ENCODE measurements at regions not wholly inside any gene's neighbourhood (a gene's known extent, or its start where the extent isn't known, plus 50 kb on each side); places are given as distances from the start of the nearest gene placed in this dataset.
A peak's percentile ranks its signal among the peaks of the same experiment; 100 is the strongest.

DNA sequence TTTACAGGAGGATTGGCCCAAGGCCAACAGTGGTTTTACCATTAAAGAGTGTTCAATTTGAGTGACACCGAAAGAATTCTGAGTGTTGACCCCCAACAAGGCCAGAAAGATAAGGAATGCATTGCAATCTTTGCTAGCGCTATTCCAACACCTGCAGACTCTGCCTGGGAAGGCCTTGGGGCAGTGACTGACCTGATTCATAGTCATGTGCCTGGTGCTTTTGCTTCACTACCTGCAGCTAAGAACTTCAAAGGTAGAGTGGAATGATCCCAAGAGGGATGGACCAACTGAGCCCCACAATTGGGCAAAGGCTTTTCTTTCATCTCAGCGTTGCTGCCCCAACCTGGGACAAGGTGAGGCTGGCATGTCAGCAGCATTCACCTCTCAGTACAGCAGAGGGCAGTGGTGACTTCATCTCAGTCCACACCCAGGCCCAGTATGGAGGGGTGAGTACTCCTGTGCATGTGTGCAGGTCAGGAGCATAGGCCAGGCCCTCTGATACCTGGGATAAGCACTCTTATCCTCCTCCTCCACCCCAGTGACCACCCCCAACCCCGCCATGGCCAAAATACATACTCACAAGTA is 149.6 kb upstream of the GNAO1 start:
- WGBS (ENCODE audit: insufficient coverage), result 72% methylated on average over 4 of the region's 4 CpGs

DNA sequence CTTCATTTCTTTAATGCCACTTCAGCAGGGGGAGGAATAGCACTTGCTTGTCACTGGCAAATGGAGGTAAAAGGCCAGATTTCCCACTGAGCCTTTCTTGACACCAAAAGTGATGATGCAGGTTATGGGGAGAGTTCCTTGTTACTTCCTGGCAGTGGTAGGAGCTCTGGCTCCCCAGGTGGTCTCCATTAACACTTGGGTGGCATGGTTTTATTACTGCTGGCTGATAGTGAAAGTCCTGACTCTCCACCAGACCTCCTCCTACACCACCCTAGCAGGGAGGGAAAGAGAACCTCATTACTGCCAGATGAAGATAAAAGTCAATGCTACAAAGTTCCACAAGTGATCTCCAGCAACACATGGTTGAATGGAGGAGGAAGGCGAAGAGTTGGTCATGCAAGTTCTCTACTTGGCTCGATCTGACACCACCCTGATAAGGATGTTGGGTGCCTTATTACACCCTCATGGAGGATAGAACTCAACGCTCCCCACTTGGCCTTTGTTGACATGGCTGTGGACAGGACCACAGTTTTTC is 152.7 kb upstream of the GNAO1 start:
- Histone ChIP-seq H3K27ac (ENCODE audit: low read depth, low read length) (no peak overlapping the region), H3K36me3 (ENCODE audit: control insufficient read depth, insufficient read depth, low read length) (no peaks in the 10 kb centered on the region), H3K4me1 (ENCODE audit: control insufficient read depth, insufficient read depth, low read length) (no peaks in the 10 kb centered on the region), H3K4me3 (ENCODE audit: low read depth, low read length) (no peak overlapping the region), H3K9me3 (ENCODE audit: control insufficient read depth, insufficient read depth, low read length) (peaks cover 7% of the 10 kb centered on the region), H3K27me3 (ENCODE audit: control insufficient read depth, insufficient read depth, low read length) (no peaks in the 10 kb centered on the region)
- WGBS (ENCODE audit: insufficient coverage), result 73% methylated on average over 2 of the region's 3 CpGs
- no peak for DNase-seq (ENCODE audit: low read depth in 4 of 6, low spot score in 6 of 6)

More for the DNA sequence above, 149.6 kb upstream of the GNAO1 start:
- Histone ChIP-seq H3K27ac (ENCODE audit: low read depth, low read length) (no peak overlapping the region), H3K4me1 (ENCODE audit: control insufficient read depth, insufficient read depth, low read length) (no peaks in the 10 kb centered on the region), H3K27me3 (ENCODE audit: control insufficient read depth, insufficient read depth, low read length) (no peaks in the 10 kb centered on the region), H3K9me3 (ENCODE audit: control insufficient read depth, insufficient read depth, low read length) (peaks cover 7% of the 10 kb centered on the region), H3K36me3 (ENCODE audit: control insufficient read depth, insufficient read depth, low read length) (no peaks in the 10 kb centered on the region), H3K4me3 (ENCODE audit: low read depth, low read length) (no peak overlapping the region)
- DNase-seq (ENCODE audit: low read depth in 4 of 6, low spot score in 6 of 6), result peak in 2 of 6 donors; percentile 16 to 77

DNA sequence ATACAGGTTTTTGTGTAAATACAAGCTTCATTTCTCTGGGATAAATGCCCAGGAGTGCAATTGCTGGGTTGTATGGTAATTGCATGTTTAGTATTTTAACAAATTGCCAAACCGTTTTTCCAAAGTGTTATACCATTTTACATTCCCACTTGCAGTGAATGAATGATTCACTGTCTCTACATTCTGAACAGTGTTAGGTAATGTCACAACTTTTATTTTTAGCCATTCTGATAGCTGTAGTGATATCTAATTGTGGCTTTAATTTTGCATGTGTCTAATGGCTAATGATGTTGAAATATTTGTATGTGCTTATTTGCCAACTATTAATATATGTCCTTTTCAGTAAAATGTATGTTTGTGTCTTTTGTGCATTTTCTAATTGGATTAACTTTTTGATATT is 156.9 kb upstream of the CES5A start:
- no peaks in the 10 kb centered on the region for H3K4me1 ChIP-seq (ENCODE audit: control insufficient read depth, insufficient read depth, low read length)
- no peak for DNase-seq (ENCODE audit: low read depth in 4 of 6, low spot score in 6 of 6)
- no CpG with 5 or more reads among the region's 1 CpG for WGBS (ENCODE audit: insufficient coverage)
- H3K27me3 ChIP-seq (ENCODE audit: control insufficient read depth, insufficient read depth, low read length), result no peaks in the 10 kb centered on the region
- no peak overlapping the region for H3K4me3 ChIP-seq (ENCODE audit: low read depth, low read length)
- H3K9me3 ChIP-seq (ENCODE audit: control insufficient read depth, insufficient read depth, low read length), result peaks cover 2% of the 10 kb centered on the region
- H3K36me3 ChIP-seq (ENCODE audit: control insufficient read depth, insufficient read depth, low read length), result no peaks in the 10 kb centered on the region
- H3K27ac ChIP-seq (ENCODE audit: low read depth, low read length), result no peak overlapping the region

DNA sequence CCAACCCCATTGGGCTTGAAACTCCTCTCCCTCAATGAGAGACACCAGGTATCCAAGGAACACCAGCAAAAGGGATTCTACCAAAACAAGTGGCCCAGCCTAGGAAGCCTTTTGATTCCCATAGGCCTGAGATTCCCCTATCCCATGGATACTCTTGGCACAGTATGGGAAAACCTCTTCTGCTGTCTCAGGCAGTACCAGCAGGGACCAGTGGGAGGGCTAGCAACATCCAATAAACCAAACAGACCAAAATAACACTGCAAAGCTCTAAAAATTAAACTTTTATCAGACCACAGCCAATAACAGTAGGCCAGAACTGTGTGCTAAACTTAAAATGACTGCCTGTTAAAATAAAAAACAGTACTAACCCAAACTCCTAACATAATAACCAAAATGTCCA is 153.9 kb upstream of the CES5A start:
- H3K36me3 ChIP-seq (ENCODE audit: control insufficient read depth, insufficient read depth, low read length), result no peaks in the 10 kb centered on the region
- H3K27ac ChIP-seq (ENCODE audit: low read depth, low read length), result no peak overlapping the region
- H3K4me3 ChIP-seq (ENCODE audit: low read depth, low read length), result no peak overlapping the region
- no peaks in the 10 kb centered on the region for H3K27me3 ChIP-seq (ENCODE audit: control insufficient read depth, insufficient read depth, low read length)
- no peaks in the 10 kb centered on the region for H3K4me1 ChIP-seq (ENCODE audit: control insufficient read depth, insufficient read depth, low read length)
- no peaks in the 10 kb centered on the region for H3K9me3 ChIP-seq (ENCODE audit: control insufficient read depth, insufficient read depth, low read length)
- DNase-seq (ENCODE audit: low read depth in 4 of 6, low spot score in 6 of 6), result no peak

DNA sequence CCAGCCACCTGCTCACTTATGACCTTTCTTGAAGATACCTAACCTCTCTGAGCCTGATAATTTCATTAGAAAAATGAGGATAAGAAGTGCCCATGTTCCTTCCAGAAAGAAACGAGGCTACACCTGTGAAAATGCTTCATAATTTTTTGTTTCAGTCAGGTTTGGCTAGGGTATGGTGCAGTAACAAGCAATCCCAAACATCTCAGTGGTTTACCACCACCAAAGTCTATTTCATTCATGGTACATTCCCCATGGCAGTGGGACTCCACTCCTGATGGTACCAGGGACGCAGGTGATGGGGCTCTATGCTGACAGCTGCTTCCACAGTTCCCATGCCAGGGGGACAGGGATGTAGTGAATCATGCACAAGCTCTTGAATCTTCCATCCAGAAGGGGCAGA is 147.6 kb upstream of the CES5A start:
- DNase-seq (ENCODE audit: low read depth in 4 of 6, low spot score in 6 of 6), result no peak
- WGBS (ENCODE audit: insufficient coverage), result 67% methylated on average over 1 of the region's 2 CpGs

DNA sequence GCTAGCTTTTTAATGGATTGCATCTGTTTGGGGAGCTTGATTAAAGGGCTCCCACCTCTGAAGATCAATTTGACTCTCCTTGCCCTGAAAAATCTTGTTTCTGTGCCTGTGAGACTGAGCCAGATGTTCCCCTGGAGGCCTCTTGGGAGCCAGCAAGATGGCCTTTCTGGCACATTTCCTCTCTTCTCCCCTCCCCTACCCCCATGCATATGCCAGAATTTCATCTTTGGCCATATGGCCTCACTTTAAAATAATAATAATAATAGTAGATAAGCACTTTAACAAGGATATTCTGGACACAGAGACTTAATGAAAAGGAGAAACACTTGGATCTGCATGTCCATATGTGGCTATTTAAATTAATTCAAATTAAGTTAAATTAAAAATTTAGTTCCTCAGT is 144.1 kb upstream of the CES5A start:
- Histone ChIP-seq H3K4me3 (ENCODE audit: low read depth, low read length) (no peak overlapping the region), H3K36me3 (ENCODE audit: control insufficient read depth, insufficient read depth, low read length) (no peaks in the 10 kb centered on the region), H3K27me3 (ENCODE audit: control insufficient read depth, insufficient read depth, low read length) (no peaks in the 10 kb centered on the region), H3K9me3 (ENCODE audit: control insufficient read depth, insufficient read depth, low read length) (no peaks in the 10 kb centered on the region), H3K4me1 (ENCODE audit: control insufficient read depth, insufficient read depth, low read length) (no peaks in the 10 kb centered on the region), H3K27ac (ENCODE audit: low read depth, low read length) (no peak overlapping the region)
- peak in 1 of 6 donors; percentile 28 for DNase-seq (ENCODE audit: low read depth in 4 of 6, low spot score in 6 of 6)

More for the DNA sequence above, 147.6 kb upstream of the CES5A start:
- Histone ChIP-seq H3K4me3 (ENCODE audit: low read depth, low read length) (no peak overlapping the region), H3K36me3 (ENCODE audit: control insufficient read depth, insufficient read depth, low read length) (no peaks in the 10 kb centered on the region), H3K27me3 (ENCODE audit: control insufficient read depth, insufficient read depth, low read length) (no peaks in the 10 kb centered on the region), H3K27ac (ENCODE audit: low read depth, low read length) (no peak overlapping the region), H3K4me1 (ENCODE audit: control insufficient read depth, insufficient read depth, low read length) (no peaks in the 10 kb centered on the region), H3K9me3 (ENCODE audit: control insufficient read depth, insufficient read depth, low read length) (no peaks in the 10 kb centered on the region)

DNA sequence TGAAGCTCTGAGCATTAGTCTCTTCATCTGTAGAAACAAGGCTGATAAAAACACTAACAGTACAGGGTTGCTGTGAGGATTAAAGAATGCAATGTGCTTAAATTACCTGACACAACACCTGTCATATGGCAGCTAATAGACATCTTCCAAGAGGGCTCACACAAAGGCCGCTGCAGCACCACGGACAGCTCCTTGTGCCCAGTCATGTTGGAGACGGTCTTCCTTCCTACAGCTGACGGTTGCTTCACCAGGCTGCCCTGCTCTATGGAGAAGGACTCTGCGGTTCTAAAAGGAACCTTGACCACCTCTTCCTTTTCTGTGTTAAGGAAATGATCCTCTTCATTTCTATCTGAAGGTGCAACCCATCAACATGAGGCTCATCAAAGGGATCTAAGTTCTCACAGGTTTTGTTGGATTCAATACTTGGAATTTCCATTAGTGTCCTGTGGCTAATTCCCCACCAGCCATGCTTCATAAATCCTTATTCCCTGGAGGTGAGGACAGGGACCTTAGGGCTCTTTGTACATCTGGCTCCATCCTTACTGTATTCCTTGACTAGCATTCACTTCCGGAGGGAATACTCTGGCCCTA is 138.9 kb upstream of the CES5A start:
- Histone ChIP-seq H3K4me1 (ENCODE audit: control insufficient read depth, insufficient read depth, low read length) (no peaks in the 10 kb centered on the region), H3K4me3 (ENCODE audit: low read depth, low read length) (no peak overlapping the region), H3K27ac (ENCODE audit: low read depth, low read length) (no peak overlapping the region), H3K36me3 (ENCODE audit: control insufficient read depth, insufficient read depth, low read length) (no peaks in the 10 kb centered on the region), H3K9me3 (ENCODE audit: control insufficient read depth, insufficient read depth, low read length) (no peaks in the 10 kb centered on the region), H3K27me3 (ENCODE audit: control insufficient read depth, insufficient read depth, low read length) (no peaks in the 10 kb centered on the region)
- 63% methylated on average over 3 of the region's 6 CpGs for WGBS (ENCODE audit: insufficient coverage)
- DNase-seq (ENCODE audit: low read depth in 4 of 6, low spot score in 6 of 6), result peak in 3 of 6 donors; percentile 15 to 60 (median 15)

DNA sequence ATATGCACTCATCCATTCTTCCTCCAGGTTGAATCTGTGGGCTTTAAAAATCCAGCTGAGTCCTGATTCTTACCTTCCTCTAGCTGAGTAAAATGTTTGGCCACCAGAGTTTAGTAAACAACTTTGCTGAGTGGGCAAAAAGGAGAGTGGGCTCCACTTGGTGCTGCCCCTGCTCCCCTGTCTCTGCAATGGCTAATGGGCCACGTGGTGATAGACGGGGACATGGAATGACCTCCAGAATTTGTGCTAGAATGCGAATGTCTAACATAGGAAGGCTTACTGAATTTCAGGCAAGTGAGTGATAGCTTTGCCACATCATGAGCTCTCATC is 137.3 kb upstream of the CES5A start:
- no peak for DNase-seq (ENCODE audit: low read depth in 4 of 6, low spot score in 6 of 6)
- Histone ChIP-seq H3K27ac (ENCODE audit: low read depth, low read length) (no peak overlapping the region), H3K9me3 (ENCODE audit: control insufficient read depth, insufficient read depth, low read length) (no peaks in the 10 kb centered on the region), H3K36me3 (ENCODE audit: control insufficient read depth, insufficient read depth, low read length) (no peaks in the 10 kb centered on the region), H3K27me3 (ENCODE audit: control insufficient read depth, insufficient read depth, low read length) (no peaks in the 10 kb centered on the region), H3K4me3 (ENCODE audit: low read depth, low read length) (no peak overlapping the region), H3K4me1 (ENCODE audit: control insufficient read depth, insufficient read depth, low read length) (no peaks in the 10 kb centered on the region)
- 88% methylated on average over 3 of the region's 3 CpGs for WGBS (ENCODE audit: insufficient coverage)

DNA sequence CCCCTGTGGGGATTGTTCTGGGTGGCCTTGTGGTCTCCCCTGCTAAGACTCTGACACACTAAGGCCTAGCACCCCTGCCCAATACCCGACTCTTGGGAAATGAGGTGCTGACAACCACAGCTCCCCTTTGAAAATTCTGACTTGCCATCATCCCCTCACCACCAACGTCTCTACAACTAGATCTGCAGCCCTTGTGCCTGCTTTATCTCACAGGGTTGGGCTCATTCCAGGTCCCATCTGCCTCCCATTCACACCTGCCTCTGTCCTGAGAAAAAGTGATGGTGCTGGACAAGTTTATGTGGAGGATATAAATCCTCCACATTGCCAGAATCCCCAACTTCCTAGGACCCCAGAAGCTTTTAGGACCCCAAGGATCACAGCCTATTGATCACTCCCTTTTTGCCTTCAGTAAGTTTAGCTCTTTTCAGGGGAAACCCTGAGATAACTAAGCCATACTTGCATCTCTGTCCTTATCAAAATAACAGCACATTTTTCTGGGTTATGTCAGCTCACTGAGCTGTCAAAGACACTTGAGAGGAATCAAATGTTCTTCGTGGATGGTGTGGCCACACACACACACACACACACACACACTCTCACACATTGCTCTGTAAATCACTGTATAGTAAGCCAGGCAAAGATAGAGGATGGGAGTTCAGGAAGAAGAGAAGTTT is 136.8 kb upstream of the CES5A start:
- WGBS (ENCODE audit: insufficient coverage), result 73% methylated on average over 2 of the region's 3 CpGs
- H3K4me1 ChIP-seq (ENCODE audit: control insufficient read depth, insufficient read depth, low read length), result no peaks in the 10 kb centered on the region
- DNase-seq (ENCODE audit: low read depth in 4 of 6, low spot score in 6 of 6), result no peak
- no peaks in the 10 kb centered on the region for H3K9me3 ChIP-seq (ENCODE audit: control insufficient read depth, insufficient read depth, low read length)
- H3K36me3 ChIP-seq (ENCODE audit: control insufficient read depth, insufficient read depth, low read length), result no peaks in the 10 kb centered on the region
- no peaks in the 10 kb centered on the region for H3K27me3 ChIP-seq (ENCODE audit: control insufficient read depth, insufficient read depth, low read length)
- H3K27ac ChIP-seq (ENCODE audit: low read depth, low read length), result no peak overlapping the region
- H3K4me3 ChIP-seq (ENCODE audit: low read depth, low read length), result no peak overlapping the region

DNA sequence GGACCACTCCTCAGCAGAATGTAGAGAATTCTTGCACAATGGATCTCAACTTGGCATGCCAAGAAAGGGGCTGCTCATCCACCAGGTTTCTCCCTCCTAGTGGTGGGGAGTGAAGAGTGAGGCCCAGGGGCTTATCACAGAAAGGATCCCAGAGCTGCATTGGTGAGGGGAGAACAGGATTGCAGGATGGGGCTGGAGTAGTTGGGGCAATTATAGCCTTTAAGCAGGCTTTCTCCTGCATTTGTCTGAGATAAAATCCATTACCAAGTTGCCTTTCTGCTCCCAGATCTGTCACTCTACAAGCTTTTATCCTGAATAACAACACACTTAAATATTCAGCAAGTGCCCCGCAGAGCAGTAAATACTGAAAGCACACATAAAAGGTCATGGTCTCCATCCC is 130.8 kb upstream of the CES5A start:
- no peaks in the 10 kb centered on the region for H3K36me3 ChIP-seq (ENCODE audit: control insufficient read depth, insufficient read depth, low read length)
- no CpG with 5 or more reads among the region's 1 CpG for WGBS (ENCODE audit: insufficient coverage)
- H3K27me3 ChIP-seq (ENCODE audit: control insufficient read depth, insufficient read depth, low read length), result no peaks in the 10 kb centered on the region
- H3K4me3 ChIP-seq (ENCODE audit: low read depth, low read length), result no peak overlapping the region
- H3K27ac ChIP-seq (ENCODE audit: low read depth, low read length), result no peak overlapping the region
- H3K4me1 ChIP-seq (ENCODE audit: control insufficient read depth, insufficient read depth, low read length), result no peaks in the 10 kb centered on the region
- no peaks in the 10 kb centered on the region for H3K9me3 ChIP-seq (ENCODE audit: control insufficient read depth, insufficient read depth, low read length)
- no peak for DNase-seq (ENCODE audit: low read depth in 4 of 6, low spot score in 6 of 6)
